GM21786 (cell line): ENCODE measurements at regions not wholly inside any gene's neighbourhood (a gene's known extent, or its start where the extent isn't known, plus 50 kb on each side); places are given as distances from the start of the nearest gene placed in this dataset.
"Not testable (repeated sequence)": the region's sequence is repeated elsewhere in the genome, so short reads cannot be mapped to it uniquely, and the experiment has no call there.

Source experiments
- ATAC-seq: cut with Tn5 transposase; IDR thresholded peaks from one replicate; pipeline ENCODE4 v1.9.1; 2021; ENCODE audit not compliant: unreplicated experiment

- not testable (repeated sequence) for ATAC-seq
These were observed 305.5 kb downstream of the SLITRK5 start for GRCh38 chr13:87976650-87977049.

- ATAC-seq: no peak
These were observed 310.2 kb downstream of the SLITRK5 start for GRCh38 chr13:87981416-87981815.

GRCh38 chr13:87982400-87982799 lies 311.2 kb downstream of the SLITRK5 start:
- no peak for ATAC-seq

DNA sequence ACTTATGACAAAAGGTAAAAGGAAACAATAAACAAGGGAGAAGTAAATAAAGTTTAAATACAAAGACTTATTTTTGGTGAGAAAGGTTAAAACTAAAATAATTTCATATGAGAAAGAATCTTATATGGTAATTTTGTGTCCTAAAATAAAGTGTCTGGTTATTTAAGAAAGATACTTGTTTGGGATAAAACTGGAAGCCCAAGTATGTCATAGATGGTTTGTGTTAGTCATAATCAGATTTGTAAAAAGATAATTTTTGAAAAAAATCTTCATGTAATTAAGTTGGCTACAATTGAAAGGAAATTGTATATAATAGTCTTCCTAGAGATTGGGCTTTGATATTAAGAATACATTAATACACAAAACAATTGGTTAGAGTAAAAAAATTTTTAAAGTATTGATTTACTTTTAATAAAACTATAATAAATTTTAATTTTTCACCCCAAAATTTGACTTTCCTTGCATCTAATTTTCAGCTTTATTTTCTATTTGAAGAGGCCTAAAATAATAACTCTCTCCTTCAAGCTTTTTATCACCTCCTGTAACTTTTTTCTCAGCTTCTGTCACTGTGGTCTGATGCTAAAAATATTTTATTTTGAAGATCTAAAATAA lies 315.6 kb downstream of the SLITRK5 start:
- no peak for ATAC-seq

- ATAC-seq: no peak
These were observed 326.9 kb downstream of the SLITRK5 start for GRCh38 chr13:87998081-87998480.

DNA sequence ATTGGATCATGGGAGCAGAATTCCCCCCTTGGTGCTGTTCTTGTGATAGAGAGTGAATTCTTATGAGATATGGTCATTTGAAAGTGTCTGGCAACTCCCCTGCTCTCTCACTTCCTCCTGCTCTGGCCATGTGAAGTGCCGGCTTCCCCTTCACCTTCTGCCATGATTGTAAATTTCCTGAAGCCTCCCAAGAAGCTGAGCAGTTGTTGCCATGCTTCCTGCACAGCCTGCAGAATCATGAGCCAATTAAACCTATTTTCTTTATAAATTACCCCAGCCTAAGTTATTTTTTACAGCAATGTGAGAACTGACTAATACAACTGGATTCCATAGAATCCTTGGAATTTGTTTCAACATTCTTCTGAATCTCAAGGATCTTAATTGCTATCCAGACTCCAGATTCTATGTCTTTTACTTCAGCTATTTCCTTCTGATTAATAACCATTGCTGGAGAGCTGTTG lies 328.1 kb downstream of the SLITRK5 start:
- no peak for ATAC-seq

GRCh38 chr13:87999788-88000187 lies 328.6 kb downstream of the SLITRK5 start:
- ATAC-seq: no peak

GRCh38 chr13:88000239-88000638 lies 329.1 kb downstream of the SLITRK5 start:
- no peak for ATAC-seq

DNA sequence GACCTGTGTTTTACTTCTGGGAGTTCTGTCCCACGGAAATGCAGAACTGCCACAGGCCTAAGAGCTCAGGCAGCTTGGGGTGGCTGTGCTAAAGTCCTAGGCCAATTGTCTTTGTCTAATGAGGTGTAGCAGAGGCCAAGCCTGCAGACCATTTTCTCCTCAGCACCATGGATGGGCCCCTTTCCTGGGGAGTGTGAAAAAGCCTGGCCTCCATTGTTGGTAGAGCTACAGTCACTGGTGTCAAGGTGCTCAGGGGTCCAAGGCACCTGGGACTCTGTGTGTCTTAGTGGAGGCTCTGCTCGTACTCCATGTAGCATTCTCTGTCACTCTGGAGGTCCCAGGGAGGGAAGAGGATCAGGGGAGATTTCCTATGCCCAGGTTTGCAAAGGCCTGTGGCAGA lies 329.6 kb downstream of the SLITRK5 start:
- no peak for ATAC-seq

DNA sequence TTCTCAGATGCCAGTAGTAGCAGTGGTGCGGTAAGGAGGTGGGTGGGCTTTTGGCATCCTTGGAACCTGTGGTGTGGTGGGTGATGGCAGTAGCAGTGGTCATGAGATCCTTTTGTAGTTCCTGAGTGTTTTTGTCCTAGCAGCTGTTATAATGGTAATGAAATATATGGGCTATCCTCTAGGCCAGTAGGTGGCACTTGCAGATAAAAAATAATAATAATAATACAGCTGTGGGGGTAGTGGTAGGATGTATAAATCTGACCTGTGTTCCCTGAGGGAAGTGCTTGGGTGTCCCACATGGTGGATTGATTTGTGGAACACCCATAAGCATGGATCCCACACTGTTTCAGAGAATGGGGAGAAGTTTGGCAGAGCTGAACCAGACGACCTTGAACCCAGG lies 334.0 kb downstream of the SLITRK5 start:
- no peak for ATAC-seq

DNA sequence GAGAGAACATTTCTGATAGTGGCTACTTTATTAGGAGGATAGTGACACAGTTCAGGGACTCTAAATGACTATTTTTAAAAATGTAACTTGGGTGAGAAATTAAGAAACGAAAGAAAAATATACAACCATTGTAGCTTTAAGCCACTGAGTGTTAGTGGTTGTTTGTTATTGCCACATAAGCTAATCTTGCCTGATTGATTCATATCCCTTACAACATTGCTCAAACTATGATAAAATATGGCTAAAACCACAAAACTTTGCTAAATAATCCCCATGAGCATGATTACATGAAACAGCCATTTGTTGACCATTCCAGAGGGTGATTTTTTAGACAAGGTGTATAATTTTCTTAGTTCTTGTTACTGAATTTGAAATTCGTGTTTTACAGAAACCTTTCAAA lies 343.4 kb downstream of the SLITRK5 start:
- no peak for ATAC-seq

DNA sequence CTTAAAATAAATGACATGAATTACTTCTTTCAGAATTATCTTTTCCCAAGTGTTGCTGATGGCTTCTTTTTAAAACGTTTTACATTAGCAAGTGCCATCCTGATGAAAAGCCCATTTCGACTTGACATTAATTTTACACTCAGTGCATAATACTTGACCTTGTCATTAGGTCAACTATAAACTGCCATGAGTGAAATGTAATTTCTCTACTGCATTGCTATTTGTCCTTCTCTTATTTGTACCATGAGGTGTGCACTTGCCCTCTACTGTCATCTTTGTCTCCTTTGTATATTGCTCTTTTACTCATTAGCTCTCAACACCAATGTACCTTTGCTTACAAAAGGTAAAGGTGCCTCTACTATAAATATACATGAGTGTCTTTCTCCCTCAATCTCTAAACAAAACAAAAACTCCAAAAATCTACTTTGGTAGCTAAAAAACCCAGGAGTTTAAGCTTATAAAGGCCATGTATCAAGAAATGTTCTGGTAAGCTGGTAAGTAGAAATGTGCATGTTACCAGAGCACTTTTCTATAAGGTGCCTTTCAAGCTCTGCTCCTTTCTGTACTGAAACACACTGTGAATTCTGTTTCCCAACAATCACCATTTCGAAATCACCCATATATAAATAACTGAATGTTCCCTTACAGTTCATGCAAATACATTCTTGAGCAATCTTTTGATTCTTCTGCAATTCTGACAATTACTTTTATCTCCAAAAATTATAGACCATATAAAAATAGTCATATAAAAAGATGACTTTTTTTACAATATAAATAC lies 351.4 kb downstream of the SLITRK5 start:
- no peak for ATAC-seq

DNA sequence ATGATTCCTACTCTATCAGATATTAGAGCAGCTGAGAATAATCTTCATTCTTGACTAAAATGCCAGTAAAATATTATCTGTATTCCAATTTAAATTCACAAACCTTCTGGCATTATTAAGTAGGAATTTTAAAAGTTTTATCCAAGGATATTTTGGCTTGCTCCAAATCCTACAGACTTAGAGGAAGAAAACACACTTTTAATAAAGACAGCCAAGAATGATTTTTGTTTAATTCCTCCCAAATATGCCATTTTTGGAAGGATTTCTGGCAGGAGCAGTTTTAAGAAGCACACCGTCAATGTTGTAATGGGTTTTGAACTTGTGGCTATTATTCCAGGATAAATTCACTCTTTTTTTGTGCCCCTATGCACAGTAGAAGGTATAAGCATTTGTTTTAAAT lies 355.1 kb downstream of the SLITRK5 start:
- no peak for ATAC-seq

DNA sequence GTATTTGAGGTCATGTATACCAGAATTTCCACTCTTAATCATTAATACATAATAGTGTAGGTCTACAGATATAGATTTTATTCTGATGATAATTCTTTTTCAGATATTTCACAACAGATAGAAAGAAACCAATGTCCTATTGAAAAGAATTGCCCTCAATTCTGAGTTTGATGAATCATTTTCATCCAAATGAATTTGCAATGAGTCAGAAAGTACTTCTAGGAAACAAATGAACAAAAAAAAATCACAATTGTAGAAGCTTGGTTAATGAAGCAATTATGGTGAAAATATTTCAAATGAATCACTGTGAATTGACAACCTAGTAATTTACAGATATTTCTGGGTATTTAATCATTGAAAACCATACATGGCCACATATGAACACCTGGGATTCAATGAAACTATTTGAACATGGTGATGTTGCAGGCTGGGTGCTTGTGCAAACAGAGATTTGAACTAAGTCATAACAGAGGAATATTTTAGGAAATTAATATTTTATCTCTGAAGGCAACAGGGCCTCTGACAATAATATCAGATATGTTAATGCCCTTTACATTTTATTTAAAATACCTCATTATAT lies 360.9 kb downstream of the SLITRK5 start:
- no peak for ATAC-seq

DNA sequence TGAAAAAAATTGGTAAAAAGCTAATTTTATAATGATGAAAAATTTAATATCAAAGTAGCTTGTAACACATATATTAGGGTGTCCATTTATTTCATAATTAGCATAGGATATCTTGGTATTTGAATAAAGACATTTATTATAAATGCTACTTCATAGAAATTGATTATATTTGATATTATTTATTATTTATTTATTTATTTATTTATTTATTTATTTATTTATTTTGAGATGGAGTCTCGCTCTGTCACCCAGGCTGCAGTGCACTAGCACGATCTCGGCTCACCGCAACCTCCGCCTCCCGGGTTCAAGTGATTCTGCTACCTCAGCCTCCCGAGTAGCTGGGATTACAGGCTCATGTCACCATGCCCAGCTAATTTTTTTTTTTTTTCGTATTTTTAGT lies 365.0 kb downstream of the SLITRK5 start:
- ATAC-seq: not testable (repeated sequence)

DNA sequence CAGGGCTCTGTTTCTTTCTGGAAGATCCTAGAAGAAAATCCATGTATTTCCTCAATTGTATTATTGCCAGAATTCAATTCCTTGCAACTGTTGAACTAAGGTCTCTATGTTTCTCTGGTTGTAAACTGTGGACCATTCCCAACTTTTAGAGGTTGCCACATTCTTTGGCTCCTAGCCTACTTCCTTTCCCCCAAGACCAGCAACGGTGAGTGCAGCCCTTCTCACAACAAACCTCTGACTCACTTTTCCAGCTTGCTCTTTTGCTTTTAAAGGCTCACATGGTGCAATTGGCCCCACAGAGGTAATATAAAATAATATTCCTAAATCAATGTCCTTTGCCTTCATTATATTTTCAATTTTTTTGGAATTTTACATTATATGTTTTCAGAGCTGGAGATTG lies 371.3 kb downstream of the SLITRK5 start:
- ATAC-seq: no peak

DNA sequence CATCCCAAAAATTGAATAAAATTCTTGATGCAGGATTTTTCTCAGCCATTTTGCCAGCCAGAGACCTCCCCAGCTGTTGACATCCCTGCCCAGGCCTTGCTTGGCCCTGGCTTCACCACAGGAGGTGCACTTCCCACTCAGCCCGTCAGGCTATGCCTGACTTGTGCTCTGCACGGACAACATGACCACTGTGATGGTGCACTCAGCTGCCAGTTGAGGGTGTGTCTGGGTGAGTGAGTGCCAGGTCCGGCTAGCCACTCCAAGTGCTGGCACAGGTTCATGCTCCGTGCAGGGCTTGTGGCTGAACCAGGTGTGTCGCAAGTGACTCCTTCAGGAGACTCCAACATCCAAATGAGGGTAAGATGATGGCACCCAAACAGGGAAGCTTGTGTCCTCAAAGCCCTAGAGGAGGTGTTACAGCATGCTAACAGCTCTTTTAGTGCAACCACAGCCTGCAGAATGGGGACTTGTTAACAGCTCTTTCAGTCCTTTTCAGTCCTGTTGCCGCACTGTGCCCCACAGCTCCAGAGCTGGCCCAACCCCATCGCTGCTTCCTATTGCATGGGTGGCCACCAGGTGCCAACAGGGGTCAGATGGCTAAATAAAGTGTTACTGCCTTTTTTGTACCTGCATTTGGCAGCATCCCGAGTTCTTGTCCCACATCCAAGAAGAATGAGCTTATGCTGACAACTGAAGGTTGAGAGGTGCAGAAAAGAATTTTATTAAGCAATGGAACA lies 380.7 kb downstream of the SLITRK5 start:
- no peak for ATAC-seq

DNA sequence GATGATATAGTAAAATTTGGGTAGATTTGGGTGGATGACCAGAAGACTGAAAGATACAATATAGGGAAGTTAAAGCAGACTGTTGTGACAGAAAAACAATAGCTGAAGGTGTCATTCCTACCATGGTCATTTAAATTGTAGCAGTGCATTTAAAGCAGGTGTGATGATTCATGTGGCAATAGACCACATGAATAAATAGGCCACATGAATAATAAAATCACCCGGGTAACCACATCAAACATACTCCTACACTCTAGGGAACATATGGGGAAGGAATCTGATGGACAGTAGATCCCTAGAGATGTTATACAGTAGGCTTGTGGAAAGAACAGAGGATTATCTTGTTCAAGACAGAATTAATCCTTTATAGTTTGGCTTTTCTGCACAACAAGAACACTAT lies 392.6 kb downstream of the SLITRK5 start:
- ATAC-seq: no peak

- ATAC-seq: no peak
These were observed 395.7 kb downstream of the SLITRK5 start for GRCh38 chr13:88066847-88067246.

DNA sequence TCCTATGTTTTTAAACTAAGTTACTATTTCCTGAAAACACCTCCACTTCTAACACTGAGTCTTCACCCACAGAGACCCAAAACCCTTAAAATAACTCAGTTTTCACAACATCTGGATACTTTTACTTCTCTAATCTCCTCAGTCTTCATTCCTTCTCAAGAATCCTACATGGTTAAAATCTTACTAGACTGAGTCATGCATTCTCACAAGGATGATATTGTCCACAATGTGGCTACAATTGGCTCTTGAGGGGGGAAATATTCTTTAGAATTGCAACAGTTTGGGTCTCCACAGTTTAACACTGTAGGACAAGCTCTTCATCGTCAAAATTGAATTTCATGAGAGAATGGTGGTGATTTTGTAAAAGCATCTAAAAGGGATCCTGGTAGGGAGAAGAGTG lies 397.1 kb downstream of the SLITRK5 start:
- ATAC-seq: no peak

DNA sequence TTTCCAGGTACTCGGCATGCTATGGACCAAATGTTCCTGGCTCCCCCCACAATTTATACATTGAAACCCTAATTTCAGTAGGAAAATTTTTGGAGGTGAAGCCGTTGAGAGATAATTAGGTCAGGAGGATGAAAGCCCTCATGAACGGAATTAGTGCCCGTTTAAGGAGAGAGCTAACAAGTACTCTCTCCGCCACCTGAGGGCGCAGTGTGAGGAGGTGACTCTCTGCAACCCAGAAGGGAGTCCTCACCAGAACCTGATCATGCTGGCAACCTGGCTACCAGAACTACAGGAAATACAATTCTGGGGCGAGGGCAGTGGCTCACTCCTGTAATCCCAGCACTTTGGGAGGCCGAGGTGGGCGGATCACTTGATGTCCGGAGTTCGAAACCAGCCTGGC lies 397.8 kb downstream of the SLITRK5 start:
- ATAC-seq: no peak

GRCh38 chr13:88071371-88071770 lies 400.2 kb downstream of the SLITRK5 start:
- ATAC-seq: no peak
